K562 (cell line): ENCODE measurements at regions not wholly inside any gene's neighbourhood (a gene's known extent, or its start where the extent isn't known, plus 50 kb on each side); places are given as distances from the start of the nearest gene placed in this dataset.

Experiments
- ATAC-seq: fragments of 200-7000 bp; cut with Tn5 transposase; 3 replicates; pipeline ENCODE4 v1.9.1; 2020; ENCODE audit warnings: moderate library complexity
- BruUV-seq: library from RNA; stranded (reverse); fragments of 400-500 nt; replicated peaks from 2 replicates; lab custom pipeline; 2021; lab: Mats Ljungman, UMichigan
- CTCF ChIA-PET: fragments of 300-600 bp; formaldehyde crosslinking; extraction: SDS; loops from one replicate; lab custom pipeline; 2021; ENCODE audit warnings: low intra/inter-chr PET ratio; lab: Yijun Ruan, JAX
- POLR2A ChIA-PET: fragments of 300-600, 350-650 bp; sonication (Branson Sonifier 250); formaldehyde crosslinking; extraction: SDS; loops from one replicate; lab custom pipeline; 2021; ENCODE audit warnings: antibody characterized with exemption, inconsistent platforms; lab: Yijun Ruan, JAX
- DNase-seq, 4 experiments: peaks; one replicate each; pipeline versions ENCODE4 v3.0.0 to v3.0.0-alpha.2; 2011 to 2018; ENCODE audit warnings: low spot score in 3 of 4, mixed read lengths in 3 of 4; ENCODE audit errors: extremely low read depth in 1 of 4
- FAIRE-seq: peaks from 2 replicates; lab custom pipeline; 2011; peaks lifted over from hg19 to GRCh38; lab: Jason Lieb, UNC
- H2AFZ ChIP-seq: 2 replicates; pipeline ENCODE4 v1.6.0; 2011; ENCODE audit warnings: low read depth, low read length, control low read depth, inconsistent platforms
- H3K27ac ChIP-seq: fragments of 200-600 bp; 3 replicates; pipeline ENCODE4 v1.8.0; 2011; ENCODE audit warnings: low read depth, mild to moderate bottlenecking, control low read depth, inconsistent platforms, low read length, moderate library complexity, mixed read lengths; ENCODE audit errors: extremely low read depth
- H3K27me3 ChIP-seq, 2 experiments: fragments of 300-600 bp in 1 of 2; 2 replicates in 1 of 2; 3 replicates in 1 of 2; pipeline versions ENCODE4 v1.6.0 to v1.8.0; 2011; ENCODE audit warnings: inconsistent platforms in 2 of 2, low read length in 2 of 2, mild to moderate bottlenecking in 1 of 2, mixed read lengths in 1 of 2, moderate library complexity in 1 of 2; ENCODE audit not compliant: control insufficient read depth in 2 of 2, insufficient read depth in 2 of 2
- H3K36me3 ChIP-seq: fragments of 300-600 bp; 3 replicates; pipeline ENCODE4 v1.8.0; 2011; ENCODE audit warnings: mild to moderate bottlenecking, low read length, inconsistent platforms; ENCODE audit not compliant: control insufficient read depth, insufficient read depth
- H3K4me1 ChIP-seq, 2 experiments: fragments of 200-600 bp in 1 of 2; replicated peaks in 1 of 2; 2 replicates in 1 of 2; 3 replicates in 1 of 2; pipeline versions ENCODE4 v1.5.1 to v1.8.0; 2011; ENCODE audit warnings: inconsistent platforms in 2 of 2, low read length in 2 of 2, mild to moderate bottlenecking in 1 of 2, mixed read lengths in 1 of 2, moderate library complexity in 1 of 2; ENCODE audit not compliant: control insufficient read depth in 2 of 2, insufficient read depth in 2 of 2
- H3K4me2 ChIP-seq: 2 replicates; pipeline ENCODE4 v1.6.1; 2011; ENCODE audit warnings: low read length, control low read depth, inconsistent platforms, mixed read lengths; ENCODE audit not compliant: insufficient read depth
- H3K4me3 ChIP-seq: fragments of 200-600 bp; sonication (generic), shearing (Covaris generic); 2 replicates; pipeline ENCODE4 v1.5.1; 2016; ENCODE audit warnings: control low read depth, inconsistent platforms
- H3K79me2 ChIP-seq: fragments of 200-600 bp; 3 replicates; pipeline ENCODE4 v1.8.0; 2011; ENCODE audit warnings: low read length, inconsistent platforms; ENCODE audit not compliant: control insufficient read depth, insufficient read depth
- H3K9ac ChIP-seq, 2 experiments: 2 replicates each; pipeline versions ENCODE4 v1.6.0 to v1.6.1; 2011; ENCODE audit warnings: low read depth in 2 of 2, low read length in 2 of 2, control low read depth in 1 of 2, inconsistent platforms in 1 of 2, mild to moderate bottlenecking in 1 of 2, mixed read lengths in 1 of 2; ENCODE audit not compliant: insufficient read depth in 1 of 2
- H3K9me1 ChIP-seq: one replicate; pipeline ENCODE4 v1.6.0; 2011; ENCODE audit warnings: inconsistent platforms, mild to moderate bottlenecking, low read length, moderate library complexity; ENCODE audit not compliant: control insufficient read depth, insufficient read depth
- H3K9me3 ChIP-seq: replicated peaks from 2 replicates; pipeline ENCODE4 v1.5.1; 2011; ENCODE audit warnings: low read depth, low read length, inconsistent platforms; ENCODE audit not compliant: control insufficient read depth, insufficient read depth
- H4K20me1 ChIP-seq: replicated peaks from 2 replicates; pipeline ENCODE4 v1.6.1; 2011; ENCODE audit warnings: low read length, inconsistent platforms, mixed read lengths; ENCODE audit not compliant: control insufficient read depth, insufficient read depth
- CREB1 ChIP-seq, 2 experiments: sonication (generic) in 1 of 2; formaldehyde crosslinking in 1 of 2; IDR thresholded peaks; 2 replicates each; pipeline versions ENCODE4 v1.6.1 to v1.8.0; 2012 to 2022; ENCODE audit warnings: inconsistent platforms in 1 of 2, mild to moderate bottlenecking in 1 of 2, missing genetic modification reagents in 1 of 2, moderate library complexity in 1 of 2
- HSF4 ChIP-seq: fragments of 250-450 bp; sonication (Bioruptor Pico); IDR thresholded peaks from 2 replicates; pipeline ENCODE4 v2.1.2; 2022; ENCODE audit warnings: mild to moderate bottlenecking, moderate library complexity, borderline replicate concordance
- ILK ChIP-seq: fragments of 450-650 bp; IDR thresholded peaks from 2 replicates; pipeline ENCODE4 v1.6.1; 2016; ENCODE audit warnings: missing genetic modification characterization, low read depth, mild to moderate bottlenecking, missing compliant biosample characterization, moderate library complexity, borderline replicate concordance
- KDM5B ChIP-seq: fragments of 200-600 bp; sonication (generic); IDR thresholded peaks from 2 replicates; pipeline ENCODE4 v1.6.1; 2012; ENCODE audit warnings: low read depth, mild to moderate bottlenecking, moderate library complexity, low read length, control low read depth, inconsistent platforms; ENCODE audit not compliant: insufficient replicate concordance
- ZNF146 ChIP-seq: IDR thresholded peaks from one replicate; pipeline ENCODE4 v1.6.1; 2018; ENCODE audit warnings: missing compliant biosample characterization; ENCODE audit not compliant: unreplicated experiment
- ZNF175 ChIP-seq: fragments of 200-800 bp; sonication (Bioruptor generic); IDR thresholded peaks from 2 replicates; pipeline ENCODE4 v1.6.1; 2016; ENCODE audit warnings: low read depth, mild to moderate bottlenecking, missing genetic modification characterization, missing compliant biosample characterization
- WGBS: fragments of 100-300 bp; shearing (Covaris generic); methylation state at CpG from one replicate; pipeline ENCODE4 v1.1.6; 2016; ENCODE audit warnings: low coverage, mixed read lengths; ENCODE audit not compliant: insufficient coverage; ENCODE audit errors: missing lambda C conversion rate; 5-methylcytosine and 5-hydroxymethylcytosine counted together
- in situ Hi-C: fragments of 300-500 bp; cut with MboI; formaldehyde crosslinking; loops from 4 replicates; pipeline ENCODE4 v1.15.0; 2018; ENCODE audit warnings: inconsistent platforms, mixed read lengths
- intact Hi-C: fragments of 100-400 bp; cut with micrococcal nuclease; formaldehyde crosslinking; loops from 2 replicates; pipeline ENCODE4 v1.14.2; 2022
- TF ChIP-seq, protein P1 (sequence below), 2 experiments: fragments of 150-350 bp in 1 of 2; IDR thresholded peaks; 2 replicates each; pipeline ENCODE4 v1.6.1; 2012 to 2016; ENCODE audit warnings: low read depth in 2 of 2, low read length in 2 of 2, mild to moderate bottlenecking in 1 of 2, moderate library complexity in 1 of 2

DNA sequence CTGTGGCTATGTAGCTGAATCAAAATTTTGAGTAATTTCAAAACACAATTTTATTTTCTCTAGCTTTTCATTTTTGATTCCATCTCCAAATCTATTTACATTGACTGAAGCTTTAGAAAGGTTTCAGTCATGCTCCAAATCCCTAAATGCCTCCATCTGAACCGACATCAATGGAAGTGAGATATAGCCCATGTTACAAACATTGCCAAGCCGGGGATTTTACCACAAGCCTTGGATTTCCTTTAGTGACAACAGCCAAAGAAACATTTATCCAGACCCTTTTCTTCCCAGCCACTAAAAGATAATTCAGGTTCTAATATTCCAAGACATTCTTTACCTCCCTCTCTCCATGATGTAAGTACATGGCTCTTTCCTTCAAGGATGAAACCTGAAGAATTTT is 1087.7 kb upstream of the SEMA6A start:
- H3K79me2 ChIP-seq = no peaks in the 10 kb centered on the region
- DNase-seq (no peak), FAIRE-seq (no peak), ATAC-seq (no peak)
- WGBS = 0% methylated on average over 2 of the region's 2 CpGs
- ChIA-PET CTCF (no interaction called here), POLR2A (no interaction called here)
- no peak overlapping the region for H3K4me3 ChIP-seq
- H3K27me3 ChIP-seq = no peaks in the 10 kb centered on the region
- no peak overlapping the region for H2AFZ ChIP-seq
- no peaks in the 10 kb centered on the region for H3K4me1 ChIP-seq
- no peaks in the 10 kb centered on the region for H4K20me1 ChIP-seq
- no peak overlapping the region for H3K9ac ChIP-seq
- H3K4me2 ChIP-seq = no peak overlapping the region
- no peaks in the 10 kb centered on the region for H3K36me3 ChIP-seq
- BruUV-seq = no TSS peak
- no peaks in the 10 kb centered on the region for H3K9me1 ChIP-seq
- H3K9me3 ChIP-seq = 0 out of 2 replicates have a peak, but pooled peaks cover 1% of the 10 kb centered on the region
- intact Hi-C loops = no loop called here
- TF ChIP-seq ZNF175 (CRISPR knock-in tag) (no peak), KDM5B (no peak), ILK (no peak), ZNF146 (CRISPR knock-in tag) (no peak), HSF4 (CRISPR knock-in tag) (no peak), CREB1 (IDR thresholded peaks at IDR 0.05) (no peak), CREB1 (CRISPR knock-in tag; IDR thresholded peaks at IDR 0.05) (no peak)
- TF ChIP-seq, protein P1, sequence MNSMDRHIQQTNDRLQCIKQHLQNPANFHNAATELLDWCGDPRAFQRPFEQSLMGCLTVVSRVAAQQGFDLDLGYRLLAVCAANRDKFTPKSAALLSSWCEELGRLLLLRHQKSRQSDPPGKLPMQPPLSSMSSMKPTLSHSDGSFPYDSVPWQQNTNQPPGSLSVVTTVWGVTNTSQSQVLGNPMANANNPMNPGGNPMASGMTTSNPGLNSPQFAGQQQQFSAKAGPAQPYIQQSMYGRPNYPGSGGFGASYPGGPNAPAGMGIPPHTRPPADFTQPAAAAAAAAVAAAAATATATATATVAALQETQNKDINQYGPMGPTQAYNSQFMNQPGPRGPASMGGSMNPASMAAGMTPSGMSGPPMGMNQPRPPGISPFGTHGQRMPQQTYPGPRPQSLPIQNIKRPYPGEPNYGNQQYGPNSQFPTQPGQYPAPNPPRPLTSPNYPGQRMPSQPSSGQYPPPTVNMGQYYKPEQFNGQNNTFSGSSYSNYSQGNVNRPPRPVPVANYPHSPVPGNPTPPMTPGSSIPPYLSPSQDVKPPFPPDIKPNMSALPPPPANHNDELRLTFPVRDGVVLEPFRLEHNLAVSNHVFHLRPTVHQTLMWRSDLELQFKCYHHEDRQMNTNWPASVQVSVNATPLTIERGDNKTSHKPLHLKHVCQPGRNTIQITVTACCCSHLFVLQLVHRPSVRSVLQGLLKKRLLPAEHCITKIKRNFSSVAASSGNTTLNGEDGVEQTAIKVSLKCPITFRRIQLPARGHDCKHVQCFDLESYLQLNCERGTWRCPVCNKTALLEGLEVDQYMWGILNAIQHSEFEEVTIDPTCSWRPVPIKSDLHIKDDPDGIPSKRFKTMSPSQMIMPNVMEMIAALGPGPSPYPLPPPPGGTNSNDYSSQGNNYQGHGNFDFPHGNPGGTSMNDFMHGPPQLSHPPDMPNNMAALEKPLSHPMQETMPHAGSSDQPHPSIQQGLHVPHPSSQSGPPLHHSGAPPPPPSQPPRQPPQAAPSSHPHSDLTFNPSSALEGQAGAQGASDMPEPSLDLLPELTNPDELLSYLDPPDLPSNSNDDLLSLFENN (IDR thresholded peaks at IDR 0.05; ENCODE audit: low read depth in 2 of 2, low read length in 2 of 2) = no peak
- in situ Hi-C loops = no loop called here
- no peak overlapping the region for H3K27ac ChIP-seq
